Uterus (tissue), 2 donors: ENCODE measurements at regions not wholly inside any gene's neighbourhood (a gene's known extent, or its start where the extent isn't known, plus 50 kb on each side); places are given as distances from the start of the nearest gene placed in this dataset.

Experiments
- POLR2A ChIP-seq, 2 donors: fragments of 450-650 bp; IDR thresholded peaks; one replicate each; pipeline ENCODE4 v1.6.1; 2016; ENCODE audit warnings: antibody characterized with exemption in 2 of 2, mild to moderate bottlenecking in 1 of 2, moderate library complexity in 1 of 2
- TF ChIP-seq, protein P1 (sequence below), 4 experiments: fragments of 200-600 bp in 2 of 4; fragments of 450-650 bp in 2 of 4; sonication (generic) in 2 of 4; IDR thresholded peaks; one replicate each; pipeline ENCODE4 v1.5.1; 2016 to 2019; ENCODE audit warnings: antibody characterized with exemption in 4 of 4, mild to moderate bottlenecking in 2 of 4, moderate library complexity in 1 of 4

DNA sequence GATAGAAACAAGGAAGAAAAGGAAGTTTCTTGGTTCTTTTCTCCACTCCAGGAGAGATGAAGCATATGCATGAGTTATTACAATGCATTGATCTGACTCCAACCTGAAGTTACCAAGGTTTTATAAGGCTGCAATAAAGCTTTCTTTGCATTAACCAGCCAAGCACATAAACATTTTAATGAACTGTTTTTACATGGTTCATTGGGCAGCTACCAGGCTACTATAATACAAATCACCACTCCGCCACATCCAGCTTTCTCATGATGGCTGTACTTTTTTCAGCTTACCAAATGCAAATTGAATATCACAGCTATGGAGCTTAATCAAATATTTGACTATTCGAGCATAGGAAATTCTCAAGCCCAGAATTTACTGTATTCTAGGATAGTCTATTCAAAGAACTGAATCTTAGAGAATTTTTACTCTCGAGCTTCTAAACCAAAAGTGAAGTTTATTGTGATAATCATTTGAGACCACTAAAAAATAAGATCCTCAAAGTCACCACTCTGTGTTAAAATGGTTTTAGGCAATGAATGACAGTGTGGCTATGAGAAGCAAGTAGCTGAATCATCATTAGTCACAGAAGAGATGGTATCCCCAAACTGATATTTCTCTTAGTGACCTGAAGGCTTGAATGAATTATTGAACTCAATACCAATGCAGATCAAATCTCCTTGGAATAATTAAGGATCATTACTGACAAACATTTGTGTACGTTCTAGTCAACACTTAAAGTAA is 58.6 kb upstream of the ZNF281 start:
- TF ChIP-seq, protein P1, sequence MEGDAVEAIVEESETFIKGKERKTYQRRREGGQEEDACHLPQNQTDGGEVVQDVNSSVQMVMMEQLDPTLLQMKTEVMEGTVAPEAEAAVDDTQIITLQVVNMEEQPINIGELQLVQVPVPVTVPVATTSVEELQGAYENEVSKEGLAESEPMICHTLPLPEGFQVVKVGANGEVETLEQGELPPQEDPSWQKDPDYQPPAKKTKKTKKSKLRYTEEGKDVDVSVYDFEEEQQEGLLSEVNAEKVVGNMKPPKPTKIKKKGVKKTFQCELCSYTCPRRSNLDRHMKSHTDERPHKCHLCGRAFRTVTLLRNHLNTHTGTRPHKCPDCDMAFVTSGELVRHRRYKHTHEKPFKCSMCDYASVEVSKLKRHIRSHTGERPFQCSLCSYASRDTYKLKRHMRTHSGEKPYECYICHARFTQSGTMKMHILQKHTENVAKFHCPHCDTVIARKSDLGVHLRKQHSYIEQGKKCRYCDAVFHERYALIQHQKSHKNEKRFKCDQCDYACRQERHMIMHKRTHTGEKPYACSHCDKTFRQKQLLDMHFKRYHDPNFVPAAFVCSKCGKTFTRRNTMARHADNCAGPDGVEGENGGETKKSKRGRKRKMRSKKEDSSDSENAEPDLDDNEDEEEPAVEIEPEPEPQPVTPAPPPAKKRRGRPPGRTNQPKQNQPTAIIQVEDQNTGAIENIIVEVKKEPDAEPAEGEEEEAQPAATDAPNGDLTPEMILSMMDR (IDR thresholded peaks at IDR 0.05) = no peak
- no peak for TF ChIP-seq POLR2A (IDR thresholded peaks at IDR 0.05)
